ENCODE measurements at regions not wholly inside any gene's neighbourhood (a gene's known extent, or its start where the extent isn't known, plus 50 kb on each side); places are given as distances from the start of the nearest gene placed in this dataset.

- no peak for TF ChIP-seq EZH2 (IDR thresholded peaks at IDR 0.05; ENCODE audit: borderline replicate concordance, insufficient read depth, low read depth, low read length, poor library complexity, severe bottlenecking)
- TF ChIP-seq CTCF (IDR thresholded peaks at IDR 0.05), result no peak
- ATAC-seq (ENCODE audit: low read depth), result no peak
- Histone ChIP-seq H3K79me2 (ENCODE audit: control insufficient read depth, insufficient read depth, low read length) (no peaks in the 10 kb centered on the region), H2AFZ (ENCODE audit: insufficient read depth, low read depth, low read length, poor library complexity, severe bottlenecking) (no peak overlapping the region), H3K9ac (ENCODE audit: low read length) (no peak overlapping the region), H4K20me1 (ENCODE audit: control insufficient read depth, insufficient read depth, low read length, poor library complexity, severe bottlenecking) (no peaks in the 10 kb centered on the region), H3K27ac (ENCODE audit: low read length in 2 of 2) (no peak overlapping the region), H3K9me3 (ENCODE audit: control extremely low read depth in 1 of 3, control insufficient read depth in 2 of 3, insufficient read depth in 1 of 3, low read length in 2 of 3) (no peaks in the 10 kb centered on the region), H3K4me1 (ENCODE audit: control insufficient read depth in 2 of 2, insufficient read depth in 2 of 2, low read length in 2 of 2) (no peaks in the 10 kb centered on the region), H3K27me3 (replicated peaks in 1 of 4; ENCODE audit: control extremely low read depth in 1 of 4, control insufficient read depth in 3 of 4, insufficient read depth in 4 of 4, low read length in 3 of 4) (peaks cover 0 to 8% (median 1%) of the 10 kb centered on the region in 4 experiments), H3K4me2 (replicated peaks; ENCODE audit: low read depth, low read length, poor library complexity, severe bottlenecking) (no peak overlapping the region), H3K4me3 (ENCODE audit: control extremely low read depth in 1 of 5, extremely low read depth in 1 of 5, insufficient read depth in 1 of 5, low read depth in 2 of 5, low read length in 4 of 5) (no peak overlapping the region), H3K36me3 (replicated peaks in 1 of 2; ENCODE audit: control extremely low read depth in 1 of 2, control insufficient read depth in 1 of 2, extremely low read depth in 1 of 2, insufficient read depth in 2 of 2, low read length in 1 of 2) (no peaks in the 10 kb centered on the region)
- WGBS (ENCODE audit: insufficient coverage), result 85% methylated on average over 11 of the region's 16 CpGs
- DNase-seq, result no peak
- H3K27me3 Mint-ChIP-seq, result peaks cover 9% of the 10 kb centered on the region
- H3K4me1 Mint-ChIP-seq, result no peaks in the 10 kb centered on the region
- ChIA-PET POLR2A (no interaction called here), CTCF (no interaction called here)
- intact Hi-C loops (cut with micrococcal nuclease), result no loop called here
- H3K4me3 Mint-ChIP-seq, result no peak overlapping the region
- H3K27ac Mint-ChIP-seq, result no peak overlapping the region
- H3K9me3 Mint-ChIP-seq (ENCODE audit: insufficient read depth), result no peaks in the 10 kb centered on the region
Observed at GRCh38 chr2:19748711-19749506, 152.9 kb downstream of the TTC32 start.

- no peaks in the 10 kb centered on the region for H3K36me3 ChIP-seq (replicated peaks in 1 of 2; ENCODE audit: control extremely low read depth in 1 of 2, control insufficient read depth in 1 of 2, extremely low read depth in 1 of 2, insufficient read depth in 2 of 2, low read length in 1 of 2)
- ATAC-seq (ENCODE audit: low read depth) (no peak), DNase-seq (no peak)
- H3K9me3 ChIP-seq (ENCODE audit: control extremely low read depth in 1 of 3, control insufficient read depth in 2 of 3, insufficient read depth in 1 of 3, low read length in 2 of 3), result no peaks in the 10 kb centered on the region
- H3K27ac ChIP-seq (ENCODE audit: low read length in 2 of 2), result no peak overlapping the region
- H3K4me3 Mint-ChIP-seq, result no peak overlapping the region
- no peaks in the 10 kb centered on the region for H4K20me1 ChIP-seq (ENCODE audit: control insufficient read depth, insufficient read depth, low read length, poor library complexity, severe bottlenecking)
- no peak overlapping the region for H3K27ac Mint-ChIP-seq
- H3K9ac ChIP-seq (ENCODE audit: low read length), result no peak overlapping the region
- peaks cover 0 to 8% (median 1%) of the 10 kb centered on the region in 4 experiments for H3K27me3 ChIP-seq (replicated peaks in 1 of 4; ENCODE audit: control extremely low read depth in 1 of 4, control insufficient read depth in 3 of 4, insufficient read depth in 4 of 4, low read length in 3 of 4)
- H3K4me1 ChIP-seq (ENCODE audit: control insufficient read depth in 2 of 2, insufficient read depth in 2 of 2, low read length in 2 of 2), result no peaks in the 10 kb centered on the region
- intact Hi-C loops (cut with micrococcal nuclease), result no loop called here
- POLR2A ChIA-PET, result no interaction called here
- CTCF ChIA-PET, result no interaction called here
- WGBS (ENCODE audit: insufficient coverage), result 75% methylated on average over 4 of the region's 6 CpGs
- TF ChIP-seq EZH2 (IDR thresholded peaks at IDR 0.05; ENCODE audit: borderline replicate concordance, insufficient read depth, low read depth, low read length, poor library complexity, severe bottlenecking), result no peak
- no peak overlapping the region for H2AFZ ChIP-seq (ENCODE audit: insufficient read depth, low read depth, low read length, poor library complexity, severe bottlenecking)
- no peaks in the 10 kb centered on the region for H3K9me3 Mint-ChIP-seq (ENCODE audit: insufficient read depth)
- H3K4me3 ChIP-seq (ENCODE audit: control extremely low read depth in 1 of 5, extremely low read depth in 1 of 5, insufficient read depth in 1 of 5, low read depth in 2 of 5, low read length in 4 of 5), result no peak overlapping the region
- peaks cover 5% of the 10 kb centered on the region for H3K27me3 Mint-ChIP-seq
- no peaks in the 10 kb centered on the region for H3K4me1 Mint-ChIP-seq
- H3K79me2 ChIP-seq (ENCODE audit: control insufficient read depth, insufficient read depth, low read length), result no peaks in the 10 kb centered on the region
- no peak overlapping the region for H3K4me2 ChIP-seq (replicated peaks; ENCODE audit: low read depth, low read length, poor library complexity, severe bottlenecking)
Observed at GRCh38 chr2:19748073-19748375, 153.8 kb downstream of the TTC32 start.

Data from B cell (primary cell).